ENCODE measurements at regions not wholly inside any gene's neighbourhood (a gene's known extent, or its start where the extent isn't known, plus 50 kb on each side); places are given as distances from the start of the nearest gene placed in this dataset.

DNA sequence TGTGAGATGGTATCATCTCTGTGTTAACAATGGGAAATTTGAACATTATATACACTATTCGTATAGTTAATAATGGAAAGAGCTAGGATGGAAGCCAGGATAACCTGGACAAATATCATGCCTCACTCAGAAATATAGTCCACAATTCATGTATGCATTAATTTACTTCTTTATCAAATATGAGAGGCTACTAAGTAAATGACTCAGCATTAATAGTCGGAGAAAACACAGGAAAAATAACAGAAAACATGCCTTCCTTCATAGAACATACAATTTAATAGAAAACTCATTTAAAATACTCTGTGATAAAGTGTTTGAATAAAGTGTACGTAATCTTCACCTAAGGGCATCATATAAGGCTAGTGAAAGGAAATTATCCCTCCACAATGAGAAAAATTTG lies 383.4 kb upstream of the SLITRK5 start:
- Histone ChIP-seq H3K9me3 (ENCODE audit: control insufficient read depth in 4 of 4, insufficient read depth in 3 of 4, low read length in 3 of 4) (no peaks in the 10 kb centered on the region), H3K36me3 (ENCODE audit: control insufficient read depth in 4 of 4, insufficient read depth in 4 of 4, low read length in 4 of 4) (no peaks in the 10 kb centered on the region), H3K27ac (ENCODE audit: low read depth in 1 of 2, low read length in 1 of 2) (no peak overlapping the region), H3K9ac (ENCODE audit: insufficient read depth in 1 of 2, low read length in 2 of 2) (no peak overlapping the region), H3K4me1 (ENCODE audit: control insufficient read depth in 5 of 5, insufficient read depth in 5 of 5, low read length in 5 of 5) (no peaks in the 10 kb centered on the region), H3K27me3 (ENCODE audit: control insufficient read depth in 3 of 3, insufficient read depth in 3 of 3, low read length in 2 of 3) (no peaks in the 10 kb centered on the region), H3K4me3 (no peak overlapping the region)
- WGBS, 2 donors: 83 to 84% methylated on average over 3 of the region's 3 CpGs
- DNase-seq: no peak
- ATAC-seq (ENCODE audit: insufficient read depth, low FRiP score): no peak
- TF ChIP-seq, protein P1, sequence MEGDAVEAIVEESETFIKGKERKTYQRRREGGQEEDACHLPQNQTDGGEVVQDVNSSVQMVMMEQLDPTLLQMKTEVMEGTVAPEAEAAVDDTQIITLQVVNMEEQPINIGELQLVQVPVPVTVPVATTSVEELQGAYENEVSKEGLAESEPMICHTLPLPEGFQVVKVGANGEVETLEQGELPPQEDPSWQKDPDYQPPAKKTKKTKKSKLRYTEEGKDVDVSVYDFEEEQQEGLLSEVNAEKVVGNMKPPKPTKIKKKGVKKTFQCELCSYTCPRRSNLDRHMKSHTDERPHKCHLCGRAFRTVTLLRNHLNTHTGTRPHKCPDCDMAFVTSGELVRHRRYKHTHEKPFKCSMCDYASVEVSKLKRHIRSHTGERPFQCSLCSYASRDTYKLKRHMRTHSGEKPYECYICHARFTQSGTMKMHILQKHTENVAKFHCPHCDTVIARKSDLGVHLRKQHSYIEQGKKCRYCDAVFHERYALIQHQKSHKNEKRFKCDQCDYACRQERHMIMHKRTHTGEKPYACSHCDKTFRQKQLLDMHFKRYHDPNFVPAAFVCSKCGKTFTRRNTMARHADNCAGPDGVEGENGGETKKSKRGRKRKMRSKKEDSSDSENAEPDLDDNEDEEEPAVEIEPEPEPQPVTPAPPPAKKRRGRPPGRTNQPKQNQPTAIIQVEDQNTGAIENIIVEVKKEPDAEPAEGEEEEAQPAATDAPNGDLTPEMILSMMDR (IDR thresholded peaks at IDR 0.05; ENCODE audit: control extremely low read depth, extremely low read depth): no peak

DNA sequence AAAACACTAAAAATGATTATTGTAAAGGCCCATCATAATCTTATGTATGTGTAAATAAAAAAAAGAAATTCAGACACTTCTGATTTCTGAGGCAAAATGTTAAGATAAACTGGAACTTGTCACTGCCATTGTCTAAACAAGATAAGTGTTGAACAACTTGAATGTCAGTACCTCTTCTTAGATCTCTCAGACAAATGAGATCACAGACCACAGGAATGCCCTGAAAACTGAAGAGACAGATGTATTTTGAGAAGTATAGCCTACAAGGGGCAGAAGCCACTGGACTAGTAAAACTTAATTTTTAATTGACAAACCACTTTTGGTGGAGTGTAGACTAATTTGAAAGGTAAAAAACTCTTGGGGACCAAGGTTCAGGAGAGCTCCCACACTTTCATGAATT lies 375.5 kb upstream of the SLITRK5 start:
- TF ChIP-seq, protein P1 (IDR thresholded peaks at IDR 0.05; ENCODE audit: control extremely low read depth, extremely low read depth): no peak
- H3K4me3 ChIP-seq: no peak overlapping the region
- DNase-seq (no peak), ATAC-seq (ENCODE audit: insufficient read depth, low FRiP score) (no peak)
- no peak overlapping the region for H3K9ac ChIP-seq (ENCODE audit: insufficient read depth in 1 of 2, low read length in 2 of 2)
- H3K36me3 ChIP-seq (ENCODE audit: control insufficient read depth in 4 of 4, insufficient read depth in 4 of 4, low read length in 4 of 4): no peaks in the 10 kb centered on the region
- no peaks in the 10 kb centered on the region for H3K9me3 ChIP-seq (ENCODE audit: control insufficient read depth in 4 of 4, insufficient read depth in 3 of 4, low read length in 3 of 4)
- no peaks in the 10 kb centered on the region for H3K27me3 ChIP-seq (ENCODE audit: control insufficient read depth in 3 of 3, insufficient read depth in 3 of 3, low read length in 2 of 3)
- H3K27ac ChIP-seq (ENCODE audit: low read depth in 1 of 2, low read length in 1 of 2): no peak overlapping the region
- H3K4me1 ChIP-seq (ENCODE audit: control insufficient read depth in 5 of 5, insufficient read depth in 5 of 5, low read length in 5 of 5): no peaks in the 10 kb centered on the region

DNA sequence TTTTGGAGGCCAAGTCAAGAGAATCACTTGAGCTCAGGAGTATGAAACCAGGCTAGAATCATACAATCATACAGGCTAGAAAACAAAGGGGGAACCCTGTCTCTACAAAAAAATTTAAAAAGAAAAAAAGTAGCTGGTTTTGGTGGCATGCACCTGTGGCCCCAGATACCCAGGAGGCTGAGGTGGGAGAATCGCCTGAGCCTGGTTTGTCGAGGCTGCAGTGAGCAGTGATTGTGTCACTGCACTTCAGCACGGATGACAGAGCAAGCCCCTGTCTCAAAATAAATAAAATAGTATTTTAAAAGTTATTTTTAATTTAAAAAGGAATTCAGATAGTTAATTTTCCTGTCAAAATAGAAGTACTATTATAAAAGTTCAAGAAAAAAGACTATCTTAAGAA lies 369.1 kb upstream of the SLITRK5 start:
- Histone ChIP-seq H3K27ac (ENCODE audit: low read depth in 1 of 2, low read length in 1 of 2) (no peak overlapping the region), H3K9ac (ENCODE audit: insufficient read depth in 1 of 2, low read length in 2 of 2) (no peak overlapping the region), H3K4me3 (no peak overlapping the region), H3K9me3 (ENCODE audit: control insufficient read depth in 4 of 4, insufficient read depth in 3 of 4, low read length in 3 of 4) (no peaks in the 10 kb centered on the region), H3K27me3 (ENCODE audit: control insufficient read depth in 3 of 3, insufficient read depth in 3 of 3, low read length in 2 of 3) (no peaks in the 10 kb centered on the region), H3K4me1 (ENCODE audit: control insufficient read depth in 5 of 5, insufficient read depth in 5 of 5, low read length in 5 of 5) (no peaks in the 10 kb centered on the region), H3K36me3 (ENCODE audit: control insufficient read depth in 4 of 4, insufficient read depth in 4 of 4, low read length in 4 of 4) (no peaks in the 10 kb centered on the region)
- DNase-seq (no peak), ATAC-seq (ENCODE audit: insufficient read depth, low FRiP score) (no peak)
- 85 to 88% methylated on average over 3 of the region's 3 CpGs for WGBS, 2 donors
- TF ChIP-seq, protein P1 (IDR thresholded peaks at IDR 0.05; ENCODE audit: control extremely low read depth, extremely low read depth): no peak

DNA sequence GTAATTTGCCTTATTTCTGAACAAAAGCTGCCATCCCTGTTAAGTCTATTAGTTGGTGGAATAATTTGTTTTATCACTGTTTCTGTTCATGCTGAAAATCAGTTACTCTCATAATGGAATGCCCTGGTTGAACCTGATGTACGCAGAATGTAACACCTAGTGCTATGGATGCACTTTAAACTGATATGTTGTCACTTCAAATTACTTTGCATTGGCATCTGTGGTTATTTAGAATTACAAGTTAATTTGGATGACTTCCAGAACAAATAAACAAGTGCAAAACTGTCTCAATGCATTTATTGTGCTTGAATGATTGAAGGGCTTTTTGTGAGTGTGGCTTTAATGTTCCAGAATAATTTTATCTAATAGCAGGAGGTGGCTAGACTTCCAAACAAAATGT lies 368.2 kb upstream of the SLITRK5 start:
- H3K9me3 ChIP-seq (ENCODE audit: control insufficient read depth in 4 of 4, insufficient read depth in 3 of 4, low read length in 3 of 4): no peaks in the 10 kb centered on the region
- H3K9ac ChIP-seq (ENCODE audit: insufficient read depth in 1 of 2, low read length in 2 of 2): no peak overlapping the region
- no peak overlapping the region for H3K4me3 ChIP-seq
- no peaks in the 10 kb centered on the region for H3K27me3 ChIP-seq (ENCODE audit: control insufficient read depth in 3 of 3, insufficient read depth in 3 of 3, low read length in 2 of 3)
- H3K27ac ChIP-seq (ENCODE audit: low read depth in 1 of 2, low read length in 1 of 2): no peak overlapping the region
- 85 to 88% methylated on average over 1 of the region's 1 CpG for WGBS, 2 donors
- TF ChIP-seq, protein P1 (IDR thresholded peaks at IDR 0.05; ENCODE audit: control extremely low read depth, extremely low read depth): no peak
- H3K4me1 ChIP-seq (ENCODE audit: control insufficient read depth in 5 of 5, insufficient read depth in 5 of 5, low read length in 5 of 5): no peaks in the 10 kb centered on the region
- DNase-seq (no peak), ATAC-seq (ENCODE audit: insufficient read depth, low FRiP score) (no peak)
- H3K36me3 ChIP-seq (ENCODE audit: control insufficient read depth in 4 of 4, insufficient read depth in 4 of 4, low read length in 4 of 4): no peaks in the 10 kb centered on the region
